IPS-18a (cell line): ENCODE measurements at regions not wholly inside any gene's neighbourhood (a gene's known extent, or its start where the extent isn't known, plus 50 kb on each side); places are given as distances from the start of the nearest gene placed in this dataset.
"Not testable (repeated sequence)": the region's sequence is repeated elsewhere in the genome, so short reads cannot be mapped to it uniquely, and the experiment has no call there.

Experiments
- H3K27ac ChIP-seq: one replicate; pipeline ENCODE4 v1.5.1; 2013; ENCODE audit warnings: low read length
- H3K27me3 ChIP-seq: one replicate; pipeline ENCODE4 v1.6.1; 2013; ENCODE audit warnings: mild to moderate bottlenecking, low read length; ENCODE audit not compliant: control insufficient read depth, insufficient read depth
- H3K36me3 ChIP-seq: one replicate; pipeline ENCODE4 v1.6.1; 2013; ENCODE audit warnings: low read depth, low read length; ENCODE audit not compliant: control insufficient read depth
- H3K4me1 ChIP-seq: one replicate; pipeline ENCODE4 v1.6.1; 2013; ENCODE audit warnings: low read depth, low read length; ENCODE audit not compliant: control insufficient read depth
- H3K4me3 ChIP-seq: one replicate; pipeline ENCODE4 v1.5.1; 2013; ENCODE audit warnings: low read length
- H3K9ac ChIP-seq: one replicate; pipeline ENCODE4 v1.6.1; 2013; ENCODE audit warnings: mild to moderate bottlenecking, low read length, moderate library complexity
- H3K9me3 ChIP-seq: one replicate; pipeline ENCODE4 v1.6.1; 2013; ENCODE audit warnings: low read depth, low read length; ENCODE audit not compliant: control insufficient read depth

- H3K9me3 ChIP-seq, result no peaks in the 10 kb centered on the region
- H3K9ac ChIP-seq, result no peak overlapping the region
- H3K36me3 ChIP-seq, result no peaks in the 10 kb centered on the region
- H3K27ac ChIP-seq, result no peak overlapping the region
- H3K27me3 ChIP-seq, result no peaks in the 10 kb centered on the region
- no peak overlapping the region for H3K4me3 ChIP-seq
- H3K4me1 ChIP-seq, result peaks cover 7% of the 10 kb centered on the region
These were observed 149.8 kb upstream of the NOCT start for GRCh38 chr4:138865765-138866164.

GRCh38 chr4:138864961-138865720, 150.4 kb upstream of the NOCT start:
- Histone ChIP-seq H3K4me3 (no peak overlapping the region), H3K9me3 (no peaks in the 10 kb centered on the region), H3K36me3 (no peaks in the 10 kb centered on the region), H3K9ac (no peak overlapping the region), H3K27ac (no peak overlapping the region), H3K27me3 (no peaks in the 10 kb centered on the region), H3K4me1 (peaks cover 4% of the 10 kb centered on the region)

- peaks cover 4% of the 10 kb centered on the region for H3K4me1 ChIP-seq
- H3K36me3 ChIP-seq, result no peaks in the 10 kb centered on the region
- no peak overlapping the region for H3K9ac ChIP-seq
- H3K4me3 ChIP-seq, result no peak overlapping the region
- no peak overlapping the region for H3K27ac ChIP-seq
- H3K27me3 ChIP-seq, result no peaks in the 10 kb centered on the region
- H3K9me3 ChIP-seq, result no peaks in the 10 kb centered on the region
These were observed 152.4 kb upstream of the NOCT start for GRCh38 chr4:138863160-138863559.

GRCh38 chr4:138861135-138861534, 154.4 kb upstream of the NOCT start:
- Histone ChIP-seq H3K27ac (no peak overlapping the region), H3K4me1 (peaks cover 4% of the 10 kb centered on the region), H3K36me3 (no peaks in the 10 kb centered on the region), H3K9ac (no peak overlapping the region), H3K27me3 (no peaks in the 10 kb centered on the region), H3K9me3 (no peaks in the 10 kb centered on the region), H3K4me3 (no peak overlapping the region)

- H3K27ac ChIP-seq, H3K36me3 ChIP-seq, H3K4me1 ChIP-seq: not testable (repeated sequence)
These were observed 155.2 kb upstream of the NOCT start for GRCh38 chr4:138860357-138860756.

GRCh38 chr4:138859254-138859653, 156.3 kb upstream of the NOCT start:
- no peaks in the 10 kb centered on the region for H3K4me1 ChIP-seq
- no peak overlapping the region for H3K9ac ChIP-seq
- no peak overlapping the region for H3K4me3 ChIP-seq
- no peak overlapping the region for H3K27ac ChIP-seq
- no peaks in the 10 kb centered on the region for H3K9me3 ChIP-seq
- H3K36me3 ChIP-seq, result no peaks in the 10 kb centered on the region
- no peaks in the 10 kb centered on the region for H3K27me3 ChIP-seq

More at GRCh38 chr4:138860357-138860756, 155.2 kb upstream of the NOCT start:
- not testable (repeated sequence) for H3K9me3 ChIP-seq, H3K4me3 ChIP-seq, H3K27me3 ChIP-seq, H3K9ac ChIP-seq

GRCh38 chr4:138858419-138858818, 157.2 kb upstream of the NOCT start:
- Histone ChIP-seq H3K36me3 (no peaks in the 10 kb centered on the region), H3K4me3 (no peak overlapping the region), H3K27ac (no peak overlapping the region), H3K9ac (no peak overlapping the region), H3K27me3 (no peaks in the 10 kb centered on the region), H3K4me1 (no peaks in the 10 kb centered on the region), H3K9me3 (no peaks in the 10 kb centered on the region)

- H3K9ac ChIP-seq, result no peak overlapping the region
- H3K36me3 ChIP-seq, result no peaks in the 10 kb centered on the region
- no peak overlapping the region for H3K27ac ChIP-seq
- H3K9me3 ChIP-seq, result no peaks in the 10 kb centered on the region
- no peak overlapping the region for H3K4me3 ChIP-seq
- no peaks in the 10 kb centered on the region for H3K27me3 ChIP-seq
- peaks cover 4% of the 10 kb centered on the region for H3K4me1 ChIP-seq
These were observed 158.2 kb upstream of the NOCT start for GRCh38 chr4:138857416-138857815.

GRCh38 chr4:138852681-138853080, 162.9 kb upstream of the NOCT start:
- Histone ChIP-seq H3K4me1 (peaks cover 14% of the 10 kb centered on the region), H3K27ac (no peak overlapping the region), H3K4me3 (no peak overlapping the region), H3K36me3 (no peaks in the 10 kb centered on the region), H3K9me3 (no peaks in the 10 kb centered on the region), H3K27me3 (no peaks in the 10 kb centered on the region), H3K9ac (no peak overlapping the region)

GRCh38 chr4:138851391-138852335, 163.9 kb upstream of the NOCT start:
- H3K4me3 ChIP-seq, result peak overlapping the region; percentile 54
- H3K27ac ChIP-seq, result no peak overlapping the region
- H3K9me3 ChIP-seq, result no peaks in the 10 kb centered on the region
- peaks cover 14% of the 10 kb centered on the region for H3K4me1 ChIP-seq
- no peaks in the 10 kb centered on the region for H3K36me3 ChIP-seq
- no peaks in the 10 kb centered on the region for H3K27me3 ChIP-seq
- no peak overlapping the region for H3K9ac ChIP-seq

GRCh38 chr4:138845664-138846063, 169.9 kb upstream of the NOCT start:
- Histone ChIP-seq H3K27ac (no peak overlapping the region), H3K36me3 (no peaks in the 10 kb centered on the region), H3K27me3 (no peaks in the 10 kb centered on the region), H3K4me1 (no peaks in the 10 kb centered on the region), H3K4me3 (no peak overlapping the region), H3K9ac (no peak overlapping the region), H3K9me3 (no peaks in the 10 kb centered on the region)
